Fibroblast of upper back skin (primary cell): ENCODE measurements at regions not wholly inside any gene's neighbourhood (a gene's known extent, or its start where the extent isn't known, plus 50 kb on each side); places are given as distances from the start of the nearest gene placed in this dataset.
"Not testable (repeated sequence)": the region's sequence is repeated elsewhere in the genome, so short reads cannot be mapped to it uniquely, and the experiment has no call there.

Source experiments
- DNase-seq: peaks from one replicate; pipeline ENCODE4 v3.0.0-alpha.2; 2013

DNA sequence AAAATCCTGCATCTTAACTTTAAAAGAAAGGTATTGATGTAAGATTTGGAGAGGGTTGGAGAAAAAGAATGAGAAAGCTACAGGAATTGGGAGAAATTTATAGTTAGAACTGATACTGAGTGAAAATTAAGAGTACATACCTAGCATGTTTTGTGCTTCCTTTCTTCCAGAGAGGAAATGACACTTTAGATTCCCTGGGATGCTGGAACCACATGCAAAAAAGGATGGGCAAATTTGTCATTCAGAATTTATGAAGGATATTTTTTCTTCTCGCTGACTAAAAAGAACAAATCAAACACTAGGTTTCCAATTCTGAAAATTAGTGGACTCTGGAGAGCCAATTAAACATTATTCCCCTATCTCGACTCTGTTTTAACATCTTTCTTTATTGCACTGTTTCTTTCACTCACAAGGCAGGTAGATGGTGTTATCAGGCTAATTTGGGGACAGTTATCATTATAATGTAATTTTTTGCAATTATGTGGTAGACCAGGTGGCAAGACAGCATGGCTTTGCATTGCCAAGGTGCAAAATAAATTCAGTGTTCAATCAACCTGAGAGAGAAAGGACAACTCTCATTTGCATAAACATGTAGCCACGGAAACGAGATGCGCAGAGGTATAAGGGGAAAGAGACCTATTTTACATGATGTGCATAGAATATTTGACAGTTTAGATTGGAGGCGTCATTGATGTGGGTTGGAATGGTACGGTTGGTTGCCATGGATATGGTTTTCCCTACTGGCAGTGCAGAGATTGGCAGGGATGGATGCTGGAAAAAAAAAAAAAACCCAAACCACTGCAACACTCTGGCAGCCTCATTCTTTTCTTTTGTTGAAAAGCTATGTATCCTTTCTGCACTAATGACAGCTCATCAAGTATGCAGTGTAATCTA lies 320.4 kb upstream of the CCNH start:
- DNase-seq, result no peak

- no peak for DNase-seq
Measured at GRCh38 chr5:87729781-87730180, 317.1 kb upstream of the CCNH start.

DNA sequence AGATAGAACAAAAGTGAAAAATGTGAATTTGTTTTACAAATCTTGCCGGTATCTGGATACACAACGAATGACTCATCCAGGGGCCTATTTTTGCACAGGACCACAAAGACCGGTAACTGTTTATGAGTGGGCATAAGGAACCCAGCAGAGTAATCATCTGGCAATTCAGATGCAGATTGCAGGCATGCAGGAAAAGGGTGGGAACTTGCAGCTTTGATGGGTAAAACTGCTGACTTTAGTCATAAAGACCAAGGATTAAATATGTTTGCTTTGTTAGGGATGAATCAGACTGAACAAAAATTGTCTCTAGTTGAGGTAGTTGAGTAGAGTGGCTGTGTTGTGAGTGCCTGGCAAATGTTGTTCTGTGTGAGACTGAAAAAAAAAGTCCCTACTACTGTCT lies 309.6 kb upstream of the CCNH start:
- DNase-seq, result peak; percentile 5

DNA sequence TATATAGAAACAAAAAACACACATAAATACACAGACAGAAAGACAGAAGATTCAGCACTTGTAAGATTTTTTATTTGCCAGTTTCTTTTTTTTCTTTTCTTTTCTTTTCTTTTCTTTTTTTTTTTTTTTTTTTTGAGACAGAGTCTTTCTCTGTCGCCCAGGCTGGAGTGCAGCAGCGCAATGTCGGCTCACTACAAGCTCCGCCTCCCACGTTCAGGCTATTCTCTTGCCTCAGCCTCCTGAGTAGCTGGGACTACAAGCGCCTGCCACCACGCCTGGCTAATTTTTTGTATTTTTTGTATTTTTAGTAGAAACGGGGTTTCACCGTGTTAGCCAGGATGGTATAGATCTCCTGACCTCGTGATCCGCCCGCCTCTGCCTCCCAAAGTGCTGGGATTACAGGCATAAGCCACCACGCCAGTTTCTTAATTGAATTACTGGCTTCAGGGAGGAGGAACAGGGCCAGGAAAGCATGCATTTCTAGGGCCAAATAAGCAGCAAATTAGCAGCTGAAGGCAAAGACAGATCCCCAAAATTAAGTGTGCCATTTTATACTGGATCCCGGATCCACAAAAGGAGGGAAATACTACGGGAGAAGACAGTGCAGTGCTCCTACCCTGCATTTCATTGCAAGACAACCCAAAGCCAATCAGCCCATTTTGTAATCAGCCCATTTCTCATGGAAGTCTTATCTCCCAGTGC lies 305.6 kb upstream of the CCNH start:
- DNase-seq, result not testable (repeated sequence)

GRCh38 chr5:87717761-87718160 lies 305.0 kb upstream of the CCNH start:
- no peak for DNase-seq

- DNase-seq, result peak; percentile 6
Measured at GRCh38 chr5:87705876-87706275, 293.1 kb upstream of the CCNH start.

- no peak for DNase-seq
Measured at GRCh38 chr5:87686975-87687374, 274.2 kb upstream of the CCNH start.

GRCh38 chr5:87686018-87686417 lies 273.3 kb upstream of the CCNH start:
- DNase-seq, result no peak

DNA sequence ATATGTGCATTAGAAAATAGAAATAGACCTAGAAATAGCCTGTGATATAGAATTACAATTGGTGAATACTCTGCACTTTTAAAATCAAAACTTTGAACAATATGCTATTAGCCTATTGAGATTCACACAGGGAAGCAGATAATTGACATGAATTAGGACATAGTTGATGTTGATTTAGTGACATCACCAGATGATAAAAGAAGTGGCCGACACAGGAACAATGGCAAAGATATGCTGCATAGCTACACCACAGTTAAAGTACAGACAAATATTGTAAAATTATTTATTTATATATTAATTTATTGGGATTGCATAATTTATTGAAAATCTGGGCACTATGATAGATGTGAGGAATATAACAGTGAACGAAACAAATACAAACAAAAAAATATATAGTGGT lies 261.5 kb upstream of the CCNH start:
- no peak for DNase-seq

DNA sequence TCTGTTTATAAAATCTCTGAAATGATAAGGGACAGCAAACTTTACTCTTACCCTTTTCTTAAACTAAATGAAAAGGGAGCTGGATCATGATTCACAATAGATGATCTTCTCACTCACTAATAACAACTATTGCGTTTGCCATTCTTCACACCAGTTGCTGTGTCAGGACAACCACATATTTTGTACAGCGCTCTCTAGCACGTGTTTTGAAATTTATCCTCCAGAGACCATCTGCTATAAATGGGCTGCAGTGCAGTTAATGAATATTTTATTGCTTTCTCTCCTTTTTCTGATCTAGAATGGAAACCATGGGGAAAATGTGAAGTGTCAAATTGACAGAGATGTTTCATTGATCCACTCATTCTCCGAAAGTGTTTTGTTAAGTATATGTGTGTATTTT lies 258.4 kb upstream of the CCNH start:
- DNase-seq, result no peak

DNA sequence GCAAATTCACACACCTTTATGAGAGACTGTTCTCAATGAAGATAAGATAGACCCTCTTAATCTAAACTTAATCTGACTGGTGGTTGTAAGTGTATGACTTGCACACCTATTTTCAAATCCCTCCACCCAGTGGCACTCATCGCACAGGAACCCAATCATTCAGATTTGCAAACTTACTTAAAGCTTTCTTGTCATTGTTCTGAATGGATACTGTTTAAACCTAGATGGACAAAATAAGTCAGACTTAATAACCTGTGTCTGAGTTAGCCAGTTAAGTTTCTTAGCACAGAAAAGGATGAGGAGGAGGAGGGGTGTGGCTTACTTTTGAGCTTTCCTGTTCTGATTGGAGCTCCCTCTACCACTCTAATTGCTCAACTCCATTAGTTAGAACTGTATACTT lies 252.4 kb upstream of the CCNH start:
- DNase-seq, result no peak

- no peak for DNase-seq
Measured at GRCh38 chr5:87661784-87662566, 249.2 kb upstream of the CCNH start.

DNA sequence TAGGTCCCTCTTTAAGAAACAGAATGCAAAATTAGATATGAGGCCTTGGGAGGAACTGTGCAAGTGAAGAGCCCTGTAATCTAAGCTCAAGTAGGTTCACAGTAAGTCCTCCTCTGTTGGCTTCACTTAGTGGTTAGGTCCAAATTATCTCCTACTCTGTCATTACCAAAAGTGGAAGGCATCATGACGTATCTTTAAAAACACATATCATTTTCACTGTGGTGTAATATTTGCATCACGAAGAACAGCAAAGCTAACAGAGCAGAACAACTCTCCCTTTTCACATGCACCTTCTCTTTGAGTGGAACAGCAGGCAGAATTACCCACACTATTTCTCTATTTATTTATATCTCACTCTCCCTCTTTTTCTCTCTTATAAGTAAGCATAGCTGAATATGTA lies 240.5 kb upstream of the CCNH start:
- no peak for DNase-seq

- peak; percentile 1 for DNase-seq
Measured at GRCh38 chr5:87650284-87650683, 237.6 kb upstream of the CCNH start.

DNA sequence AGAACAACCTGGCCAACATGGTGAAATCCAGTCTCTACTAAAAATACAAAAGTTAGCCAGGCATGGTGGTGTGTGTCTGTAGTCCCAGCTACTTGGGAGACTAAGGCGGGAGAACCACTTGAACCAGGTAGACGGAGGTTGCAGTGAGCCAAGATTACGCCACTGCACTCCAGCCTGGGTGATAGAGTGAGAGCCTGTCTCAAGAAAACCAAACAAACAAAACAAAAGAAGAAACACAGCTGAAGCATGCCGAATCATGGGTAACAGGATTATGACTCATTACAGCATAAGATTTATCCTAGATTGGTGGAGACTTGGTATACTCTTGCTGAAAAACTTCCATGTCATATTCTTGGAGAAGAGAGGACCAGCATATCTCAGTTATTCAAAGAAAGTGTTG lies 236.7 kb upstream of the CCNH start:
- DNase-seq, result no peak

DNA sequence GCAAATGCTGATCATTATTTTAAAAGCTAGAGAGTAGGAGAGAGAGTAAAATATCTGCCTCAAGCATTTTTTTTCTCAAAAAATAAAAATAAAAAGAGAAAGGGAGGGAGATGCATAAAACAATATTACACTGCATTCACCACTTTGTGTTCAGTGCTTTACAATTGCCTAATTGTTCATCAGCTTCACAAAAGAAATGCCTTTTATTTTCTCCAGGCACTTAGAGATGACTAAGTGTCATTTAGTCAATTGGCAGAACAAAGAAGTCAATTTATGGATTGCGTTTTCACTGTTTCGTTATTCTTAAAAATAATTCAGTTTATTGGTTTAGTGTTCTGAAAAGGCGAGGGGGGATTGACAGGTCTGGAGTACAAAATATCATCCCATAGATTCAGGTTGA lies 232.5 kb upstream of the CCNH start:
- DNase-seq, result no peak

GRCh38 chr5:87640902-87641301 lies 228.2 kb upstream of the CCNH start:
- no peak for DNase-seq

GRCh38 chr5:87627363-87627762 lies 214.6 kb upstream of the CCNH start:
- no peak for DNase-seq

GRCh38 chr5:87608385-87608784 lies 195.7 kb upstream of the CCNH start:
- no peak for DNase-seq

DNA sequence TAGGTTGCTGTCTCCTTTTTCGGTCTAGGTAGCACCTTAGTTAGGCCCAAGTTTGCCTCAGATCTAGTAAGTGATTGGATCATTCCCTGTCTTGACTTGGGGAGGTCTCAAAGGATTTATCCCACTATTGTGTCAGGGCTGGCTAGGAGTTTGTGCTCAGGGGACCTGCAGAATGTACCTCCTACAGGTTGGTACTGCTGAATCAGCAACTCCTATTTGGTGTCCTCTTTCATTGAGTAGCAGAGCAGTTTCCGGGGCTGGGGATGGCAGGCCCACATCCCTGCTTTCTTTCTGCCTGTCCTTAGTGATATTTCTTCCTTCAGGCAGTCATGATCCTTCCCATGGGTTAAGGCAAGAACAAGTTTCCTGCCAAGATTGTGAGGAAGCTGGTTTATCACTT lies 192.9 kb upstream of the CCNH start:
- no peak for DNase-seq

GRCh38 chr5:87599778-87600177 lies 187.0 kb upstream of the CCNH start:
- no peak for DNase-seq

GRCh38 chr5:87598460-87598859 lies 185.7 kb upstream of the CCNH start:
- no peak for DNase-seq

- no peak for DNase-seq
Measured at GRCh38 chr5:87594566-87594965, 181.8 kb upstream of the CCNH start.

DNA sequence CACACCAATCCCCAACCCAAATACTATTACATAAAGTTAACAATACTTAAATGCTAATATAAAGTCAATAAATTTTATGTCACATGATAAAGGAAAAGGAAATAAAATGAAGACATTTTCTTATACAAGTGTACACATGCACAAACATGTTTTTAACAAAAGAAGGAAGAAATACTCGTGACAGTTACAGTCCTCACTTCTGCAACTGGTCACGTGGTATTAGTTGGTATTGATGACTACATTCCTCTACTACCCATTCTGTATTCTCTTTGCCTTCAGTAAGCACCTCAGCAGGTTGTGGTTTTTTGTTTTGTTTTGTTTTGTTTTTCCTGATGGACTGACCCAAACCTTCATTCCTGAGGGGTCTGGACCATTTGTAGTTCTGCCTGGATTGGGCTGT lies 176.9 kb upstream of the CCNH start:
- DNase-seq, result no peak
